CD4-positive, alpha-beta T cell treated with Interleukin-10 for 1 hour (primary cell): ENCODE measurements at regions not wholly inside any gene's neighbourhood (a gene's known extent, or its start where the extent isn't known, plus 50 kb on each side); places are given as distances from the start of the nearest gene placed in this dataset.
"Not testable (repeated sequence)": the region's sequence is repeated elsewhere in the genome, so short reads cannot be mapped to it uniquely, and the experiment has no call there.

Source experiments
- DNase-seq: peaks from one replicate; pipeline ENCODE4 v3.0.0-alpha.2; 2020

DNA sequence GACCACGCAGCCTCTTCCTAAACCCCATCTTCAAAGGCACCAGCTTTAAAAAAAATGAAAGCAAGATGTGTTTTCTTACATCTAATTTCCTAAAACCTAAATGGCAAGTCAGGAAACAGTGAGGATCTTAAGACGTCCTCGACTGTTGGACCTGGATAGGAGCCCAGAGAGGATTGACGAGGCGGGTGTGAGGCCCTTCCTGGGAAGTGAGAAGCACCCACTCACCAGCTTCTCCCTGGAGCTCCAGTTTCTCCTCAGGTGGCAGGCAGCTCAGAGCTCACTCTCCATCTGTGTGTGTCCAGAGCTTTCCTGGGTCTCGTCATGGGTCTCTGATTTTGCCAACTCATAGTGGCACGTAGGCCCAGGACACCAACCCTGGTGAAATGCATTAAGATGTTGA lies 614.0 kb upstream of the AUTS2 start:
- no peak for DNase-seq

DNA sequence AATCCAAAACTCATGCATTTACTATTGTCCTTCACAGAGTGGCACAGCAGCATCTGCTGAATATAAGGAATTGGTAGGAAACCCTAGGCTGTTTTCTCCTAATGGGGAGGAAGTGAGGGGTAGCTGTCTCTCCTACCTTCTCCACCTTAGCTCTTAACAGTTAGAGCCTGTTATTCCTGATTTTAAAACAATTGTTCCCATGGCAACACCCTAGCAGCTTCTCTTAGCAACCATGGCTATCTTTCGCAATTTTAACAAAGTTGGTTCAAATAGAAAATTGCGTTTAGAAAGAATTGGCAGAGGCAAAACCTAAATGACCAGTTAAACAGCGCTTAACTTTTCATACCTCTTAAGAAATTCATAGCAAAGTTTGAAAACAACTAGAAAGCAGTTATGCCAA lies 603.4 kb upstream of the AUTS2 start:
- no peak for DNase-seq

DNA sequence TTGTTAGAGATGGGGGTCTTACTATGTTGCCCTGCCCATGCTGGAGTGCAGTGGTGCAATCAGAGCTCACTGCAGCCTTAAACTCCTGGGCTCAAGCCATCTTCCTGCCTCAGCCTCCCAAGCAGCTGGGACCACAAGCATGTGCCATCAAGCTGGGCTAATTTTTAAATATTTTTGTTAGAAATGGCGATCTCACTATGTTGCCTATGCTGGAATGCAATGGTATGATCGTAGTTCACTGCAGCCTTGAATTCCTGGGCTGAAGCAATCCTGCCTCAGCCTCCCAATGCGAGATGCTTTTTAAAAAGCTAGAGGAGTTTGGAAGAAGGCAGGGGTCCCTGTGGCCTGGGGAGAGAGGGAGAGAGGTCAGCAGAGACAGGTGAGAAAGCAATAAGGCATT lies 600.1 kb upstream of the AUTS2 start:
- DNase-seq = no peak

DNA sequence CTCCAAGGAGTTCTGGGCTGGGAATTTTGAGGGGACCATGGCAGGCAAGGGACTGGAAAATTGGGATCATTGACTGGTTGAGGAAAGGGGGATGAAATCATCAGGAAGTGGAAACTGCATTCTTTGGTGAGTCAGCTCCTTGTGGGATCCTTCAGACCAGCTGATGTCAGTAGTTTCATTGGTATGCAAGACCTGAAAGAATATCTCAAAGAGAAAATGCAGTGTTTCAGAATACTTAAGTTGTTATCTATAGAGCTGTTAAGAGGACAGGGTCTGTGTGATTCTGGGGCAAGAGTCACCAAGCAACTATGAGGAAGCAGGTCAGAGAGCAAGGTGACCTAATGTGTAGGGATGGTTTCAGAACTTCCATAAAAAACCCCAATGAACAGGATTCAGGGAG lies 595.9 kb upstream of the AUTS2 start:
- DNase-seq = no peak

DNA sequence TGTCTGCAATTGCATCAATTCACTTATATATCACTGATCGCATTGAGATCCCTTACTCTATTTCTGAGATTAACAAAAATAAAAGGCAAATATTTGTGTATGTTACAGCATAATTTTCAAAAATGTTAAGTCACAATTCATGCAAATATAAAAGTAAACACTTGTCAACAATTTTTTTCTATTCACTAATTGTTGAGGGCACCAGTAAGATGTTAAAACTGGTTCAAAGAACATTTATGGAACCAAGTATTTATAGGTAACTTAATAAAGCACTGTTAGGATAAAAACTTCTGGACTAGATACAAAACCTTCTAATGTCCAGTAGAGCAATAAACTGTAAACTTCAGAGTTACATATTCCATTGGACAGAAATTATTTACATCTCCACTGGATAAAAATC lies 586.1 kb upstream of the AUTS2 start:
- DNase-seq = no peak

DNA sequence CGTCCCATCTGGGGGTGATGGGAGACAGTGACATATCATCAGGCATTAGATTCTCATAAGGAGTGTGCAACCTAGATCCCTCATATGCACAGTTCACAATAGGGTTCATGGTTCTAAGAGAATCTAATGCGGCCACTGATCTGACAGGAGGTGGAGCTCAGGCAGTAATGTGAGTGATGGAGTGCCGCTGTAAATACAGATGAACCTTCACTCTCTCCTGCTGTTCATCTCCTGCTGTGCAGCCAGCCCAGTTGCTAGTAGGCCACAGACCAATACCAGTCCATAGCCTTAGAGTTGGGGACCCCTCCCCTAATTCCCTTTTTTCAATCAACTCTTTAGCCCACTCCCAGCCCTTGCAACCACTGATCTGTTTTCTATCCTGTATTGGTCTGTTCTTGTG lies 581.1 kb upstream of the AUTS2 start:
- no peak for DNase-seq

DNA sequence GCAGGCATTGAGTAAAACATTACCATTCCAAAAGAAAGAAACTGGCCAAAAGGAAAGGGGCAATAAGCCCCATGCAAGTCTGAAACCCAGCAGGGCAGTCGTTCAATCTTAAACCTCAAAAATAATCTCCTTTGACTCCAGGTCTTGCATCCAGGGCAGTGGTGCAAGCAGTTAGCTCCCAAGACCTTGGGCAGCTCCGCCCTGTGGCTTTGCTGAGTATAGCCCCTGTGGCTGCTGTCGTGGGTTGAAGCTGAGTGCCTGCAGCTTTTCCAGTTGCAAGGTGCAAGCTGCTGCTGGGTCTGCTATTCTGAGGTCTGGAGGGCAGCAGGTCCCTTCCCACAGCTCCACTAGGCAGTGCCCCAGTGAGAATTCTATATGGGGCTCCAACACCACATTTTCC lies 580.1 kb upstream of the AUTS2 start:
- no peak for DNase-seq

DNA sequence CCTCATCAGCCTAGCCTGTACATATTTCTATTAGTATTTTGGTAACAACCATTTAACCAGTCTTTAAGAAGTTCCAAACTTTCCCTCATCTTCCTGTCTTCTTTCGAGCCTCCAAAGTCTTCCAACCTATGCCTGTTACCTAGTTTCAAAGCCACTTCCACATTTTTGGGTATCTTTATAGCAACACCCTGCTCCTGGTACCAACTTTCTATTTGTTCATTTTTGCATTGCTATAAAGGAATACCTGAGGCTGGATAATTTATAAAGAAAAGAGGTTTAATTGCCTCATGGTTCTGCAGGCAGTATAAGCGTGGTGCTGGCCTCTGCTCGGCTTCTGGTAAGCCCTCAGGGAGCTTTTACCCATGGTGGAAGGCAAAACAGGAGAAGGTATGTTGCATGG lies 578.8 kb upstream of the AUTS2 start:
- DNase-seq = no peak

DNA sequence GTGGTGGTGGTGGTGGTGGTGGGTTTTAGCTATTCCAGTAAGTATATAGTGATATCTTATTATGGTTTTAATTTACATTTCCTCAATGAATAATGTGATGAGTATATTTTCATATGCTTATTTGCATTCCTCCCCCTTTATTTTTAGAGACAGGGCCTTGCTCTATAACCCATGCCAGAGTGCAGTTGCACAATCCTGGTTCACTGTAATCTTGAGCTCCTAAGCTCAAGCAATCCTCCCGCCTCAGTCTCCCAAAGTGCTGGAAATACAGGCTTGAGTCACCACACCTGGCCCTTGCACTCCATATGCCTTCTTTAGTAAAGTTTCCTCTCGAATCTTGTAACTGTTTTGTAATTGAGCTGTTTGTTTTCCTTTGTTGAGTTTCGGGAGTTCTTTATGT lies 577.7 kb upstream of the AUTS2 start:
- DNase-seq = no peak

DNA sequence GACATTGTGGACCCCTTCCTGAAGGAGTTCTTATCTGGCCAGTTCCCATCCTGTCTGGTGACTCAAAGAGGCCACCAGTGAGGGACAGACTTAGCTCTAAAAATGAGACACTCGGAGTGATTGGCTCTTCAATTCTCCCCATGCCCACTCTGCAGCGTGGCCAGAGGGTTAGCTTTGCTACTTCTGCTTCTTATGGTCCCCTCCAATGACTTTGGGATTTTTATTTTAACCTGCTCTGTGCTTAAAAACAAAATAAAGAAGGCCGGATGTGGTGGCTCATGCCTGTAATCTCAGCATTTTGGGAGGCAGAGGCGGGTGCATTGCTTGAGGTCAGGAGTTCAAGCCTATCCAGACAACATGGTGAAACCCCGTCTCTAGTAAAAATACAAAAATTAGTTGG lies 573.0 kb upstream of the AUTS2 start:
- no peak for DNase-seq

DNA sequence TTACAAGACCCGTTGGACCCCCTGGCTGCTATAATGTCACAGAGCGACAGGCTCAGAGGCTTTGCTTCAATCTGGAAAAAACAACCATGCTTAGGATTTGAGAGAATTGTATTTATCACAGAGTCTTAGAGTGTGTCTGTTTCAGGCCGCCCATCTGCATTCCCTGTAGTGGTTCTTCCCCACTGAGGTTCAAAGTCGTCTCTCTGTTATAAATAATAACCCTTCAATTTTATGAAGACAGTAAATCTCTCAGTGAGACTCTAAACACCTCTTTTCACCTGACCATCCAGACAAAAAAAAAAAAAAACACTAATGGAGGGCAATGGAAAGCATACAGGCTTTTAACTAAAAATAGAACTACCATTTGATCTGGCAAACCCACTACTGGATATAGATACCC lies 565.4 kb upstream of the AUTS2 start:
- DNase-seq = no peak

DNA sequence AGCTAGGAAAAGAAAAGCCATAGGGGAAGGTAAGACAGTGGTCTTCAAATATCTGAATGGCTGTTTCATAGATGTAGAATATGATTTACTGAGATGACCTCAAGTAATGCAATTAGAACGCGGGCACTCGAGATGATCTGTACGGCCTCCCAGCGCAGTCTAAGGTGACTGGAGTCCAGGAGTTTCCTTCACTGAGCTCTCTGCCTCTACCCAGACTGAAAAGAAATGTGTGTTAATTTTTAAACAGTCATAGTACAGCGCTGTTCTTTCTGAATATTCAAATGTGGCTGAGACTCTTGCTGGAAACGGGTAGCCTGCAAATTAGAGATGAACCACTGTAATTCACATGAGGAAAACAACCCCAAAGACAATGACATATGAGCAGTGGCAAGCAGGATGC lies 562.4 kb upstream of the AUTS2 start:
- DNase-seq = no peak

DNA sequence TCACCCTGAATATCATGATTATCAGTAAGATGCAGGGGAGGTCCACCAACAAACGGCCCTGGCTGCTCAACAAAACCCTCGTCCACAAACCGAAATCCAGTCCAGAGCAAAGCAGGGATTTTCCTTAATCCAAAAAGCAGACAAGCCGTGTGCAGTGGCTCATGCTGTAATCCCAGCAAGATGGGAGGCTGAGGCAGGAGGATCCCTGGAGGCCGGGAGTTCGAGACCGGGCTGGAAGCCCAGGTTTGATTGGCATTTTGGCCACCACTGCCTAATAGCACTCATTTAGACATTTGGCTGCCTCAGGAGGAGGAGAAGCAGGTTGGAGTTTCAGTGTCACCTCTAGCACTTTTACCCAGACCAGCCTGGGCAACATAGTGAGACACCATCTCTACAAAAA lies 562.0 kb upstream of the AUTS2 start:
- DNase-seq = no peak

DNA sequence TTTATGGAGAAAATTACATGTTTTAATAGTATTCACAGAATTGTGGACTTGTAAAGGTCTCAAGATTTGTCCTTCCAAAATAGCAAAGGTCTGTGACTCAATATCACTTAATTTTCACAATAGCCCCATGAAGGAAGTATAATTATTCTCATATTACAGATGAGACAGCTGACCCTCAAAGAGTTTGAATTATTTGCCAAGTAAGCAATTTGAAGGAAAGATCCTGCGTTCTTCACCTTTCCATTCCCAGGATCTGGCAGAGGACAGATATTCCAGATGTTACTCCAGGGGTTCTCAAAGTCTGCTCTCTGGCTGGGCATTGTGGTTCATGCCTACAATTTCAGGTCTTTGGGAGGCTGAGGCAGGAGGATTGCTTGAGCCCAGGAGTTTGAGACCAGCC lies 559.4 kb upstream of the AUTS2 start:
- no peak for DNase-seq

DNA sequence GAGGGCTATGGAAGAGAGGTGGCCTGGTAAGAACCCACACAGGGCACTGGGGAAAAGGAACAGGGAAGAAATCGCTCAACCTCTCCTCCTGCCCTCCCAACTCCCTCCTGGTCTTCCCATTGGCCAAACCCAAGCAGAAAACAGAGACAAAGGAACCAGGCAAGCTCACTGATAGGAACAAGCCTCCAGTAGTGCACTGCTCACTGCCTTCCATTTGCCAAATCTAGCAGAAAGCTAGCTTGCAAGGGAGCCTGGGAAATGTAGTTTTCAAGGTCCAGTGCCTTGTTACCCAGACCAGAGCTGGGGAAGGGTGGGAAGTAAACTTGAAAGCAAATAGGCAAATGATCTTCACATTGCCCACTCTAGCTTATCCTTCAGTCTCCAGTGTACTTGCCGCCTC lies 556.1 kb upstream of the AUTS2 start:
- no peak for DNase-seq

DNA sequence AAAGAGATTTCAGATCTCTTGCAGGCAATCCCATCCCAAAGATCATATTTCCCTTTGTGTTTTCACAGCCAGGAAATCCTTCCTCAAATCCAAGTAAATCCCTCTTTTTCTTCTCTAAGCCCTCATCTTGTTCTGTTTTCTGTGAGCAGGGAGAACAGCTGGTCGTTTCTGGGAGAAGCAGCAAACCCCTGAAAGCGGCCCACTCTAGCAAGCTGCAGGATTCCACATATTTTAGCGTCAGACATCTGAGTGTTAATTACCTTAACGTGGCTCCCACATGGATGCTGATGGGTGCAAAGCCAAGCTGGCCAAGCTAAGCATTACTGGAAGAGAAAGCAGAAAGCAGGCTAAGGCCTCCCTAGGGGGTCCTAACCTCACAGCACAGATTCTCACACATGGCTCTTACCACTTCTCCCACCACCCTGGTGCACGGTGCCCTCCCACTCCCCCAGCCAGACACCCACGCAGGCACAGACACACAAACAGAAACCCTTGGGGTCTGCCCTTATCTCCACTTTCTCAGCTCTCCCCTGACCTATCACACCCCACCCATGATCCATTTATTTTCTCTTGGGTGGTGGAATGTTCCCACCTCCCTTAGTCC lies 551.0 kb upstream of the AUTS2 start:
- no peak for DNase-seq

DNA sequence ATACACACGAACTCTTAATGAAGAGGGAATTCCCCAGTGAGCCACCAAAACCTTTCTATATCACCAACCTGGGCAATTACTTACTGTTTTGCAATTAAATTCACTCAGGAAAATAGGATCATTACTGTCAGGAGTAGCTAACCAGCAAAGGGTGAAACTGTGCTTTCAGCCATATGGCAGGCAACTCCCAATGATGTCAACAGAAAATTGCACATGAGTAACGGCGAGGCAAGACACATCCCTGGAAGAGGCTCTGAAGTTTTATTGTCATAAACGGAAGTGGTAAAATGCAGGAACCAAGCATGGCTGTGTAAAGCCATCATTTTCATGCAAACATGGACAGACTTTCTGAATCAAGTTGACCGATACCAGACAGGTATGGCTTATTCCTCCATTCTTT lies 548.9 kb upstream of the AUTS2 start:
- no peak for DNase-seq

DNA sequence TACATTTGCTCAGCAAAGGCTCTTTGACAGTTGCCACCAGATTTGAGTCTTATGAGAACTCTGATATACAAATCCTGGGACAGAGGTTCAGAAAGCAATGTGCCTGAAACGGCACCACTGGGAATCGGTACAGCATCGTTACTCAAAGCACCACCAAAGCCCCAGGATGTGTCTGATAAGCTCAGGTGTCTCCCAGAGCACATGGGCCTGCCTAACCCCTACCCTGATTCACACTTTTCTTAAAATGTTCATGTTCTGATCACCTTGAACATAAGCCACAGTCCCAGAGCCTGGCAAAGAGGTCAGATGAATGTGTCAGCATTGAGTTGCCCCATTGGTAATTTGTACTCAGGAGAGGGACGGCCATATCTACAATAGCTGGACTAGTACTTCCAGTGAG lies 545.8 kb upstream of the AUTS2 start:
- DNase-seq = no peak

DNA sequence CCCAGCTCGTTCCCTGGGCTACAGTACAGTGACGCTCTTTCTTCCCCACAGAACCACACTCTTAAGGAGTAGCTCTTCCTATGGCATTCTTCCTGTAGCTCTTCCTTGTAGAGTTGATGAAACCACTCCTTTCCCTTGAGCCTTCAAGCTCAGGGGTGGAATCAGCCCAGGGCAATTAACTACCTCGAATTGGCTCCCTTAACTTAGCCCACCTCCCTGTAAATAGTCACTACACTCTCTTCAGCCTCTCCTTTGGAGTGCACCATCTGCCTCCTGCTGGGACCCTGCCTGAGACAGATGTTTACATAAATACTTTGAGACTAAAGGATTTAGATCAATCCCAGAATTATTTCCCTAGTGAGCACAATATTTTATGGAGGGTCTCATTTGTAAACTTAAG lies 537.8 kb upstream of the AUTS2 start:
- DNase-seq = no peak

DNA sequence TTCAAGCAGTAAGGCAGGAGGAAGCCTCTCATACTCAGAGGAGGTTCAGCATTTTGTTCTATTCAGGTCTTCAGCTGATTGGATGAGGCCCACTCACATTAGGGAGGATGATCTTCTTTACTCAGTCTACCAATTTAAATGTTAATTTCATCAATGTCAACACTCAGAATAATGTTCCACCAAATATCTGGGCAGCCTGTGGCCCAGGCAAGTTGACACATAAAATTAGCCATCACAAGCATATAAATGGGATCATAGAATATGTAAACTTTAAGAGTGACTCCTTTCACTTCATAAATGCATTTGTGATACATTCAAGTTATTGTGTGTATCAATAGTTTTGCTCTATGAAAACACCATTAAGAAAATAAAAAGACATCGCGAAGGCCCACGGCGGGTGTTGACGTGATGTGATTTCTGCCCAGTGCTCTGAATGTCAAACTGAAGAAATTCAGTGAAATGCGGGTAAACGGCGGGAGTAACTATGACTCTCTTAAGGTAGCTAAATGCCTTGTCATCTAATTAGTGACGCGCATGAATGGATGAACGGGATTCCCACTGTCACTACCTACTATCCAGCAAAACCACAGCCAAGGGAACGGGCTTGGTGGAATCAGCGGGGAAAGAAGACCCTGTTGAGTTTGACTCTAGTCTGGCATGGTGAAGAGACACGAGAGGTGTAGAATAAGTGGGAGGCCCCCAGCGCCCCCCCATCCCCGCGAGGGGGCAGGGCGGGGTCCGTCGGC lies 536.1 kb upstream of the AUTS2 start:
- DNase-seq = no peak

DNA sequence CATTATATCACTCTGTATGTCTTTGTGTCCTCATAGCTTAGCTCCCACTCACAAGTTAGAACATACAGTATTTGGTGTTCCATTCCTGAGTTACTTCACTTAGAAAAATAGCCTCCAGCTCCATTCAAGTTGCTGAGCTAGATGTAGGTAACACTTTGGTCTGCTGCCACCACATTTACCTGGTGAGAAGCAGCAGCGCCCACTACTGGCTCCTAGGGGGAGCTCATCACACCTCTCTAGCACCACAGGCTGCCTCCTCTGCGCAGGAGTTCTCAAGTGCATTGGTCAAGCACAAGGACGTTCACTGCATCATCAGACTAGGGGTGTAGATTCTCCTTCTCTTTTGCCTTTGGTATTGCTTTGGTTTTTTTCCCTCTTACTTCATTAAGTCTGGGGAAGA lies 530.9 kb upstream of the AUTS2 start:
- no peak for DNase-seq

DNA sequence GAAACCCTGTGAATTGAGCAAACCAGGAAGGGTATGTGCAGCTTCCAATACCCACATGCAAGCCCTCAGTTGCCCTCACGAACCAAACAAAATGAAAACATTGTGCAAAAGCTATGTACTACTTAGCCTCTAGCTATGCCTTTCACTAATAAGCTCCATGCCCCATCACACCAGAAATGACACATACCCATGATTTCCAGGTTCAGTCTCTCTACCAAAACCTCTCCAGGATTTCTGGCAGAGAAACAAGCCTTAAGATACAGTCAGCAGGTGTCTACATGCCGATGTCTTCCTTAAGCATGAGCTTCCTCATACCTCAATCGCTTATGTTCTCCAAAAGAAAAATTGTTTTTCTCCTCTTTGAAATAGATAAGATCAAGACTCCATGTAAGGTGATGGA lies 527.8 kb upstream of the AUTS2 start:
- no peak for DNase-seq

DNA sequence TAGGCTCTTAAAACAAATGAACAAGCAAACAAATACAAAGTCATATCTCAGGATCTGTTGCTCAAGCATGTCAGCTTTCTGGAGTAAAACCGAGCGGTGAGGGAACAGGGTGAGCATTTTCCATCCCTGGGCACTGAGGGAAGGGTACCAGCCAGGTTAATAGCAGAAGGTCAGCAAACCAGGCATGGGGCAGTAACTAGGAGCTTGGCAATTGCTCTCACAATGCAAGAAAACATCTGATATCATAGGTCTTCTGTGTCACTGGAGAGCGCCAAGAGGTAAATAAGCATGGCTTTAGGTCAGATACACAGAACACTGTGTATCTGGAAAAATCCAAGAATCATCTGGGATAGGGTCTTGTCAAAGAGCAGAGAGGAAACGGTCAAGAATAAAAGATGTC lies 521.7 kb upstream of the AUTS2 start:
- no peak for DNase-seq

DNA sequence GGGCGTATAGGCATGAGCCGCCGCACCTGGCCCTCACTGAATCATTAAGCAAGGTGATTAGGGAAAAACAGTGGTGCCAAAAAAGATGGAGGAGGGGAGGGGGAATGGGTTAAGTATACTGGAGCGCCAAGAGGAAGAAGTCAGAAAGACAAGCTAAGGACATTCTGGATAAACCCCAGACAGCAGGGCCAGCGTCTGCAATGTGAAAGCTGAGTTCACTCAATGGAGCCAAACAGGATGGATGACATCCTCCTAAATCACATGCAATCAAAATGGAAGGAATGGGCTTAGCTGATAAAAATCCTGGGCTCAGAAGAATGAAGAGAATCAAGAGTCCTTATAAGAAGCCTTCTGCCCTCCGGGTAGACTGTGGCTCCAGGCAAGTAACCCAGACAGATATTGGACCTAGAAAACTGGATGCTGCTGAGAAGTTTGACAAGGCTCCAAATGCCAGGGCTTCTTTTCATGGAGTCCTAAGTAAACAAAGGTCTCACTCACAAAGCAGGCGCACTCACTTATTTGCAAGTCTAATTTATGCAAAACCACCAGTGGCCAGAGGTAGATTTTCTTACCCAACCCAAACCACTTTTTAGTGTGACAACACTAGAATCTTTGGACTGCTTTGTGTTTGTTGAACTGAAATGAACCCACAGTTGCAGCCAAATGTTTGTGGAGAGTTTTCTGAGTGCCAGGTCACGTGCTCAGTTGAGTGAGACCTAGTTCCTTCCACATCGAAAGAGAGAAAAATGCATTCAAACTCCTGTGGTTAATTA lies 519.1 kb upstream of the AUTS2 start:
- no peak for DNase-seq

DNA sequence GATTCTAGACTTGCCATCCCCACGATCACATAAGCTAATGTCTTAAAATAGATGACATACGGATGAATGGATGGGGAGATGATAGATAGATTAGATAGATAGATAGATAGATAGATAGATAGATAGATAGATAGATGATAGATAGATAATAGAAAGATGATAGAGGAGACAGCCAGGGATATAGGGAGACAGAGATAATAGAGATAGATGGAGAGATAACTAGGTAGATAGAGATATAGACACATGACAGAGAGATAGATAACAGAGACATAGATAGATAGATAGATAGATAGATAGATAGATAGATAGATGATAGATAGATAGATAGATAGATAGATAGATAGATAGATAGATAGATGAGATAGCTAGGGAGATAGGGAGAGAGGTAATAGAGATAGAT lies 511.0 kb upstream of the AUTS2 start:
- not testable (repeated sequence) for DNase-seq
